GM23338 (cell line): ENCODE measurements at regions not wholly inside any gene's neighbourhood (a gene's known extent, or its start where the extent isn't known, plus 50 kb on each side); places are given as distances from the start of the nearest gene placed in this dataset.

Experiments used
- ATAC-seq: fragments of 200-7000 bp; cut with Tn5 transposase; 3 replicates; pipeline ENCODE4 v1.9.1; 2020
- DNase-seq: peaks from one replicate; pipeline ENCODE4 v3.0.0-alpha.2; 2015; ENCODE audit warnings: low spot score
- H2AFZ ChIP-seq: fragments of 200-600 bp; sonication (generic); 2 replicates; pipeline ENCODE4 v1.8.0; 2016; ENCODE audit warnings: antibody characterized with exemption, mild to moderate bottlenecking, moderate library complexity
- H3F3A ChIP-seq: fragments of 200-600 bp; sonication (generic); replicated peaks from 2 replicates; pipeline ENCODE4 v1.8.0; 2017; ENCODE audit warnings: antibody characterized with exemption, mixed run types, low read depth
- H3K27ac ChIP-seq: fragments of 200-600 bp; sonication (generic); 2 replicates; pipeline ENCODE4 v1.6.1; 2016; ENCODE audit warnings: low read depth
- H3K27me3 ChIP-seq: fragments of 200-600 bp; sonication (generic); 2 replicates; pipeline ENCODE4 v1.8.0; 2016; ENCODE audit warnings: mild to moderate bottlenecking, mixed run types, moderate library complexity; ENCODE audit not compliant: insufficient read depth
- H3K36me3 ChIP-seq: fragments of 200-600 bp; sonication (generic); 2 replicates; pipeline ENCODE4 v1.8.0; 2016; ENCODE audit warnings: mild to moderate bottlenecking; ENCODE audit not compliant: insufficient read depth
- H3K4me1 ChIP-seq: fragments of 200-600 bp; sonication (generic); 2 replicates; pipeline ENCODE4 v1.8.0; 2016; ENCODE audit warnings: mild to moderate bottlenecking, moderate library complexity; ENCODE audit not compliant: insufficient read depth
- H3K4me2 ChIP-seq: fragments of 200-600 bp; sonication (generic); 2 replicates; pipeline ENCODE4 v1.7.1; 2017; ENCODE audit warnings: mixed run types
- H3K4me3 ChIP-seq: fragments of 200-600 bp; sonication (generic); 2 replicates; pipeline ENCODE4 v1.6.1; 2016; ENCODE audit warnings: mixed run types
- H3K79me2 ChIP-seq: fragments of 200-600 bp; sonication (generic); replicated peaks from 2 replicates; pipeline ENCODE4 v1.8.0; 2017; ENCODE audit warnings: mild to moderate bottlenecking; ENCODE audit not compliant: insufficient read depth
- H3K9me2 ChIP-seq: fragments of 200-600 bp; sonication (generic); 2 replicates; pipeline ENCODE4 v1.8.0; 2017; ENCODE audit not compliant: insufficient read depth
- H4K20me1 ChIP-seq: fragments of 200-600 bp; sonication (generic); replicated peaks from 2 replicates; pipeline ENCODE4 v1.8.0; 2017; ENCODE audit warnings: mild to moderate bottlenecking; ENCODE audit not compliant: insufficient read depth
- H3K27ac Mint-ChIP-seq: 2 replicates; pipeline ENCODE4 v1.8.0; 2020; ENCODE audit warnings: inconsistent platforms, mild to moderate bottlenecking, moderate library complexity, mixed read lengths
- H3K27me3 Mint-ChIP-seq: 3 replicates; pipeline ENCODE4 v1.8.0; 2022; ENCODE audit warnings: low read depth, mild to moderate bottlenecking, moderate library complexity, mixed read lengths, inconsistent platforms; ENCODE audit not compliant: insufficient read depth, poor library complexity
- H3K36me3 Mint-ChIP-seq: 3 replicates; pipeline ENCODE4 v1.8.0; 2021; ENCODE audit warnings: low read depth, mild to moderate bottlenecking, inconsistent platforms, moderate library complexity, mixed read lengths
- H3K4me1 Mint-ChIP-seq: 3 replicates; pipeline ENCODE4 v1.8.0; 2020; ENCODE audit warnings: mild to moderate bottlenecking, inconsistent platforms, mixed read lengths
- H3K4me3 Mint-ChIP-seq: 3 replicates; pipeline ENCODE4 v1.8.0; 2021; ENCODE audit warnings: moderate library complexity, mild to moderate bottlenecking, inconsistent platforms, mixed read lengths
- H3K9me3 Mint-ChIP-seq: 3 replicates; pipeline ENCODE4 v1.8.0; 2020; ENCODE audit warnings: moderate library complexity, mild to moderate bottlenecking, inconsistent platforms, mixed read lengths
- ETS1 ChIP-seq: IDR thresholded peaks from 2 replicates; pipeline ENCODE4 v1.6.1; 2016; ENCODE audit warnings: antibody characterized with exemption
- EZH2 ChIP-seq: fragments of 200-600 bp; sonication (generic); IDR thresholded peaks from one replicate; pipeline ENCODE4 v1.8.0; 2017; ENCODE audit warnings: antibody characterized with exemption, mild to moderate bottlenecking, low read depth; ENCODE audit not compliant: unreplicated experiment
- EZH2phosphoT487 ChIP-seq: fragments of 200-600 bp; sonication (generic); IDR thresholded peaks from one replicate; pipeline ENCODE4 v1.8.1; 2018; ENCODE audit warnings: antibody characterized with exemption; ENCODE audit not compliant: unreplicated experiment
- JUNB ChIP-seq: IDR thresholded peaks from one replicate; pipeline ENCODE4 v1.6.1; 2016; ENCODE audit warnings: antibody characterized with exemption; ENCODE audit not compliant: unreplicated experiment
- NANOG ChIP-seq: IDR thresholded peaks from 2 replicates; pipeline ENCODE4 v1.6.1; 2016; ENCODE audit warnings: antibody characterized with exemption, borderline replicate concordance
- POLR2AphosphoS5 ChIP-seq: IDR thresholded peaks from 2 replicates; pipeline ENCODE4 v1.6.1; 2016; ENCODE audit warnings: antibody characterized with exemption, low read depth
- STAT1 ChIP-seq: IDR thresholded peaks from one replicate; pipeline ENCODE4 v1.6.1; 2016; ENCODE audit warnings: antibody characterized with exemption; ENCODE audit not compliant: unreplicated experiment
- ZNF114 ChIP-seq: fragments of 250-450 bp; sonication (Bioruptor Pico); IDR thresholded peaks from 2 replicates; pipeline ENCODE4 v1.5.0; 2020; ENCODE audit warnings: mild to moderate bottlenecking, moderate library complexity
- ZNF331 ChIP-seq: fragments of 250-450 bp; sonication (Bioruptor Pico); IDR thresholded peaks from 2 replicates; pipeline ENCODE4 v1.5.0; 2020; ENCODE audit warnings: low read depth, mild to moderate bottlenecking, moderate library complexity
- TF ChIP-seq, protein P1 (sequence below): fragments of 250-450 bp; sonication (Bioruptor Pico); IDR thresholded peaks from 2 replicates; pipeline ENCODE4 v1.5.0; 2020; ENCODE audit warnings: mild to moderate bottlenecking, moderate library complexity
- TF ChIP-seq, protein P2 (sequence below), 2 experiments: fragments of 200-600 bp in 1 of 2; sonication (generic) in 1 of 2; conservative IDR thresholded peaks; 2 replicates each; pipeline versions ENCODE4 v1.5.1 to v1.6.1; 2016 to 2017; ENCODE audit warnings: antibody characterized with exemption in 2 of 2, low read depth in 2 of 2, mild to moderate bottlenecking in 2 of 2, moderate library complexity in 1 of 2
- TF ChIP-seq, protein P3 (sequence below): IDR thresholded peaks from one replicate; pipeline ENCODE4 v1.6.1; 2018; ENCODE audit warnings: antibody characterized with exemption; ENCODE audit not compliant: unreplicated experiment

- no peak for TF ChIP-seq ETS1
- TF ChIP-seq ZNF114 = no peak
- no peak for TF ChIP-seq EZH2
These were observed 340.4 kb downstream of the TPBG start (continued) for GRCh38 chr6:82704045-82704444.

DNA sequence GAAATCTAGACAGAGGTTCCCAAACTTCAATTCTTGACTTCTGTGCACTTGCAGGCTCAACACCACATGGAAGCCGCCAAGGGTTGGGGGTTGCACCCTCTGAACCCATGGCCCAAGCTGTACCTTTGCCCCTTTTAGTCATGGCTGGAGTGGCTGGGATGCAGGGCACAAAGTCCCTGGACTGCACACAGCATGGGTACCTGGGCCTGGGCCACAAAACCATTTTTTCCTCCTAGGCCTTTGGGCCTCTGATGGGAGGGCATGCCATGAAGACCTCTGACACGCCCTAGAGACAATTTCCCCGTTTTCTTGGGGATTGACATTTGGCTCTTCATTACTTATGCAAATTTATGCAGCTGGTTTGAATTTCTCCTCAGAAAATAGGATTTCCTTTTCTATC, 342.0 kb downstream of the TPBG start:
- Histone ChIP-seq H3F3A (no peaks in the 10 kb centered on the region), H3K4me1 (no peaks in the 10 kb centered on the region), H3K27me3 (no peaks in the 10 kb centered on the region), H3K4me2 (no peak overlapping the region), H4K20me1 (no peaks in the 10 kb centered on the region), H2AFZ (no peak overlapping the region), H3K79me2 (no peaks in the 10 kb centered on the region), H3K4me3 (no peak overlapping the region), H3K36me3 (no peaks in the 10 kb centered on the region), H3K27ac (no peak overlapping the region), H3K9me2 (no peaks in the 10 kb centered on the region; the same call in 1 of the 2 replicates)
- Mint-ChIP-seq H3K27ac (no peak overlapping the region), H3K36me3 (peaks cover 17% of the 10 kb centered on the region), H3K27me3 (peaks cover 2% of the 10 kb centered on the region), H3K4me3 (no peak overlapping the region), H3K9me3 (peaks cover 32% of the 10 kb centered on the region), H3K4me1 (no peaks in the 10 kb centered on the region)
- no peak for DNase-seq
- ATAC-seq = no peak
- TF ChIP-seq EZH2phosphoT487 (no peak), STAT1 (no peak), POLR2AphosphoS5 (no peak), NANOG (no peak), ZNF114 (no peak), ETS1 (no peak), JUNB (no peak), ZNF331 (CRISPR knock-in tag) (no peak)
- TF ChIP-seq, protein P1, sequence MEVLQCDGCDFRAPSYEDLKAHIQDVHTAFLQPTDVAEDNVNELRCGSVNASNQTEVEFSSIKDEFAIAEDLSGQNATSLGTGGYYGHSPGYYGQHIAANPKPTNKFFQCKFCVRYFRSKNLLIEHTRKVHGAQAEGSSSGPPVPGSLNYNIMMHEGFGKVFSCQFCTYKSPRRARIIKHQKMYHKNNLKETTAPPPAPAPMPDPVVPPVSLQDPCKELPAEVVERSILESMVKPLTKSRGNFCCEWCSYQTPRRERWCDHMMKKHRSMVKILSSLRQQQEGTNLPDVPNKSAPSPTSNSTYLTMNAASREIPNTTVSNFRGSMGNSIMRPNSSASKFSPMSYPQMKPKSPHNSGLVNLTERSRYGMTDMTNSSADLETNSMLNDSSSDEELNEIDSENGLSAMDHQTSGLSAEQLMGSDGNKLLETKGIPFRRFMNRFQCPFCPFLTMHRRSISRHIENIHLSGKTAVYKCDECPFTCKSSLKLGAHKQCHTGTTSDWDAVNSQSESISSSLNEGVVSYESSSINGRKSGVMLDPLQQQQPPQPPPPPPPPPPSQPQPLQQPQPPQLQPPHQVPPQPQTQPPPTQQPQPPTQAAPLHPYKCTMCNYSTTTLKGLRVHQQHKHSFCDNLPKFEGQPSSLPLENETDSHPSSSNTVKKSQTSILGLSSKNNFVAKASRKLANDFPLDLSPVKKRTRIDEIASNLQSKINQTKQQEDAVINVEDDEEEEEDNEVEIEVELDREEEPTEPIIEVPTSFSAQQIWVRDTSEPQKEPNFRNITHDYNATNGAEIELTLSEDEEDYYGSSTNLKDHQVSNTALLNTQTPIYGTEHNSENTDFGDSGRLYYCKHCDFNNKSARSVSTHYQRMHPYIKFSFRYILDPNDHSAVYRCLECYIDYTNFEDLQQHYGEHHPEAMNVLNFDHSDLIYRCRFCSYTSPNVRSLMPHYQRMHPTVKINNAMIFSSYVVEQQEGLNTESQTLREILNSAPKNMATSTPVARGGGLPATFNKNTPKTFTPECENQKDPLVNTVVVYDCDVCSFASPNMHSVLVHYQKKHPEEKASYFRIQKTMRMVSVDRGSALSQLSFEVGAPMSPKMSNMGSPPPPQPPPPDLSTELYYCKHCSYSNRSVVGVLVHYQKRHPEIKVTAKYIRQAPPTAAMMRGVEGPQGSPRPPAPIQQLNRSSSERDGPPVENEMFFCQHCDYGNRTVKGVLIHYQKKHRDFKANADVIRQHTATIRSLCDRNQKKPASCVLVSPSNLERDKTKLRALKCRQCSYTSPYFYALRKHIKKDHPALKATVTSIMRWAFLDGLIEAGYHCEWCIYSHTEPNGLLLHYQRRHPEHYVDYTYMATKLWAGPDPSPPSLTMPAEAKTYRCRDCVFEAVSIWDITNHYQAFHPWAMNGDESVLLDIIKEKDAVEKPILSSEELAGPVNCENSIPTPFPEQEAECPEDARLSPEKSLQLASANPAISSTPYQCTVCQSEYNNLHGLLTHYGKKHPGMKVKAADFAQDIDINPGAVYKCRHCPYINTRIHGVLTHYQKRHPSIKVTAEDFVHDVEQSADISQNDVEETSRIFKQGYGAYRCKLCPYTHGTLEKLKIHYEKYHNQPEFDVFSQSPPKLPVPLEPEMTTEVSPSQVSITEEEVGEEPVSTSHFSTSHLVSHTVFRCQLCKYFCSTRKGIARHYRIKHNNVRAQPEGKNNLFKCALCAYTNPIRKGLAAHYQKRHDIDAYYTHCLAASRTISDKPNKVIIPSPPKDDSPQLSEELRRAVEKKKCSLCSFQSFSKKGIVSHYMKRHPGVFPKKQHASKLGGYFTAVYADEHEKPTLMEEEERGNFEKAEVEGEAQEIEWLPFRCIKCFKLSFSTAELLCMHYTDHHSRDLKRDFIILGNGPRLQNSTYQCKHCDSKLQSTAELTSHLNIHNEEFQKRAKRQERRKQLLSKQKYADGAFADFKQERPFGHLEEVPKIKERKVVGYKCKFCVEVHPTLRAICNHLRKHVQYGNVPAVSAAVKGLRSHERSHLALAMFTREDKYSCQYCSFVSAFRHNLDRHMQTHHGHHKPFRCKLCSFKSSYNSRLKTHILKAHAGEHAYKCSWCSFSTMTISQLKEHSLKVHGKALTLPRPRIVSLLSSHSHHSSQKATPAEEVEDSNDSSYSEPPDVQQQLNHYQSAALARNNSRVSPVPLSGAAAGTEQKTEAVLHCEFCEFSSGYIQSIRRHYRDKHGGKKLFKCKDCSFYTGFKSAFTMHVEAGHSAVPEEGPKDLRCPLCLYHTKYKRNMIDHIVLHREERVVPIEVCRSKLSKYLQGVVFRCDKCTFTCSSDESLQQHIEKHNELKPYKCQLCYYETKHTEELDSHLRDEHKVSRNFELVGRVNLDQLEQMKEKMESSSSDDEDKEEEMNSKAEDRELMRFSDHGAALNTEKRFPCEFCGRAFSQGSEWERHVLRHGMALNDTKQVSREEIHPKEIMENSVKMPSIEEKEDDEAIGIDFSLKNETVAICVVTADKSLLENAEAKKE (CRISPR knock-in tag) = no peak
- TF ChIP-seq, protein P2, sequence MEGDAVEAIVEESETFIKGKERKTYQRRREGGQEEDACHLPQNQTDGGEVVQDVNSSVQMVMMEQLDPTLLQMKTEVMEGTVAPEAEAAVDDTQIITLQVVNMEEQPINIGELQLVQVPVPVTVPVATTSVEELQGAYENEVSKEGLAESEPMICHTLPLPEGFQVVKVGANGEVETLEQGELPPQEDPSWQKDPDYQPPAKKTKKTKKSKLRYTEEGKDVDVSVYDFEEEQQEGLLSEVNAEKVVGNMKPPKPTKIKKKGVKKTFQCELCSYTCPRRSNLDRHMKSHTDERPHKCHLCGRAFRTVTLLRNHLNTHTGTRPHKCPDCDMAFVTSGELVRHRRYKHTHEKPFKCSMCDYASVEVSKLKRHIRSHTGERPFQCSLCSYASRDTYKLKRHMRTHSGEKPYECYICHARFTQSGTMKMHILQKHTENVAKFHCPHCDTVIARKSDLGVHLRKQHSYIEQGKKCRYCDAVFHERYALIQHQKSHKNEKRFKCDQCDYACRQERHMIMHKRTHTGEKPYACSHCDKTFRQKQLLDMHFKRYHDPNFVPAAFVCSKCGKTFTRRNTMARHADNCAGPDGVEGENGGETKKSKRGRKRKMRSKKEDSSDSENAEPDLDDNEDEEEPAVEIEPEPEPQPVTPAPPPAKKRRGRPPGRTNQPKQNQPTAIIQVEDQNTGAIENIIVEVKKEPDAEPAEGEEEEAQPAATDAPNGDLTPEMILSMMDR (conservative IDR thresholded peaks at IDR 0.05; ENCODE audit: low read depth in 2 of 2) = no peak
- TF ChIP-seq, protein P3, sequence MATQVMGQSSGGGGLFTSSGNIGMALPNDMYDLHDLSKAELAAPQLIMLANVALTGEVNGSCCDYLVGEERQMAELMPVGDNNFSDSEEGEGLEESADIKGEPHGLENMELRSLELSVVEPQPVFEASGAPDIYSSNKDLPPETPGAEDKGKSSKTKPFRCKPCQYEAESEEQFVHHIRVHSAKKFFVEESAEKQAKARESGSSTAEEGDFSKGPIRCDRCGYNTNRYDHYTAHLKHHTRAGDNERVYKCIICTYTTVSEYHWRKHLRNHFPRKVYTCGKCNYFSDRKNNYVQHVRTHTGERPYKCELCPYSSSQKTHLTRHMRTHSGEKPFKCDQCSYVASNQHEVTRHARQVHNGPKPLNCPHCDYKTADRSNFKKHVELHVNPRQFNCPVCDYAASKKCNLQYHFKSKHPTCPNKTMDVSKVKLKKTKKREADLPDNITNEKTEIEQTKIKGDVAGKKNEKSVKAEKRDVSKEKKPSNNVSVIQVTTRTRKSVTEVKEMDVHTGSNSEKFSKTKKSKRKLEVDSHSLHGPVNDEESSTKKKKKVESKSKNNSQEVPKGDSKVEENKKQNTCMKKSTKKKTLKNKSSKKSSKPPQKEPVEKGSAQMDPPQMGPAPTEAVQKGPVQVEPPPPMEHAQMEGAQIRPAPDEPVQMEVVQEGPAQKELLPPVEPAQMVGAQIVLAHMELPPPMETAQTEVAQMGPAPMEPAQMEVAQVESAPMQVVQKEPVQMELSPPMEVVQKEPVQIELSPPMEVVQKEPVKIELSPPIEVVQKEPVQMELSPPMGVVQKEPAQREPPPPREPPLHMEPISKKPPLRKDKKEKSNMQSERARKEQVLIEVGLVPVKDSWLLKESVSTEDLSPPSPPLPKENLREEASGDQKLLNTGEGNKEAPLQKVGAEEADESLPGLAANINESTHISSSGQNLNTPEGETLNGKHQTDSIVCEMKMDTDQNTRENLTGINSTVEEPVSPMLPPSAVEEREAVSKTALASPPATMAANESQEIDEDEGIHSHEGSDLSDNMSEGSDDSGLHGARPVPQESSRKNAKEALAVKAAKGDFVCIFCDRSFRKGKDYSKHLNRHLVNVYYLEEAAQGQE = no peak
